Lung (tissue), 11 donors: ENCODE measurements at regions not wholly inside any gene's neighbourhood (a gene's known extent, or its start where the extent isn't known, plus 50 kb on each side); places are given as distances from the start of the nearest gene placed in this dataset.

ENCODE experiments used
- ATAC-seq: fragments of 200-7000 bp; cut with Tn5 transposase; one replicate; pipeline ENCODE4 v1.9.1; 2020; ENCODE audit warnings: moderate number of reproducible peaks; ENCODE audit not compliant: insufficient read depth, low FRiP score
- DNase-seq, 3 donors: peaks; one replicate each; pipeline ENCODE4 v3.0.0-alpha.2; 2013 to 2017
- H3K27ac ChIP-seq, 2 donors: one replicate each; pipeline ENCODE4 v1.5.1; 2013; ENCODE audit warnings: mild to moderate bottlenecking in 2 of 2, moderate library complexity in 2 of 2, control low read depth in 1 of 2, inconsistent platforms in 1 of 2, low read depth in 1 of 2, low read length in 1 of 2
- H3K27me3 ChIP-seq, 3 donors: one replicate each; pipeline ENCODE4 v1.5.1; 2013; ENCODE audit warnings: low read length in 2 of 3; ENCODE audit not compliant: control insufficient read depth in 3 of 3, insufficient read depth in 3 of 3
- H3K36me3 ChIP-seq, 4 donors: one replicate each; pipeline ENCODE4 v1.5.1; 2013; ENCODE audit warnings: low read length in 4 of 4, mild to moderate bottlenecking in 1 of 4, moderate library complexity in 1 of 4; ENCODE audit not compliant: control insufficient read depth in 4 of 4, insufficient read depth in 4 of 4
- H3K4me1 ChIP-seq, 5 donors: one replicate each; pipeline ENCODE4 v1.5.1; 2013; ENCODE audit warnings: low read length in 5 of 5, mild to moderate bottlenecking in 2 of 5, moderate library complexity in 1 of 5; ENCODE audit not compliant: control insufficient read depth in 5 of 5, insufficient read depth in 5 of 5
- H3K4me3 ChIP-seq: one replicate; pipeline ENCODE4 v1.5.1; 2013; ENCODE audit warnings: mild to moderate bottlenecking, control low read depth, moderate library complexity
- H3K9ac ChIP-seq, 2 donors: one replicate each; pipeline ENCODE4 v1.5.1; 2013; ENCODE audit warnings: low read length in 2 of 2, control low read depth in 1 of 2; ENCODE audit not compliant: insufficient read depth in 1 of 2
- H3K9me3 ChIP-seq, 4 donors: one replicate each; pipeline ENCODE4 v1.5.1; 2013; ENCODE audit warnings: low read length in 3 of 4, mild to moderate bottlenecking in 1 of 4, moderate library complexity in 1 of 4; ENCODE audit not compliant: control insufficient read depth in 4 of 4, insufficient read depth in 3 of 4
- CTCF ChIP-seq: IDR thresholded peaks from 2 replicates; pipeline ENCODE4 v1.5.1; 2012; ENCODE audit warnings: mild to moderate bottlenecking; ENCODE audit errors: control extremely low read depth, extremely low read depth
- WGBS, 2 donors: extraction: QIAGEN DNeasy Blood & Tissue Kit; methylation state at CpG; one replicate each; pipeline ENCODE4 v1.1.7; 2013; 5-methylcytosine and 5-hydroxymethylcytosine counted together
- donor health status: control.
- donor health status: control.
- donor health status: Bipolar disorder and iron deficiency.
- donor health status: healthy.
- donor health status: DM: yes; HTN: yes; CAD: no.

- no peaks in the 10 kb centered on the region for H3K36me3 ChIP-seq
- no peak overlapping the region for H3K4me3 ChIP-seq
- peaks cover 0 to 21% (median 3%) of the 10 kb centered on the region in 5 donors for H3K4me1 ChIP-seq
- no peak for DNase-seq
- no peak for TF ChIP-seq CTCF
- no peak for ATAC-seq
- H3K9ac ChIP-seq, result no peak overlapping the region
- H3K9me3 ChIP-seq, result no peaks in the 10 kb centered on the region
- no peak overlapping the region for H3K27ac ChIP-seq
- H3K27me3 ChIP-seq, result no peaks in the 10 kb centered on the region
These were observed 118.1 kb downstream of the CCDC34 start for GRCh38 chr11:27244900-27245299.

- no peak for TF ChIP-seq CTCF
- H3K27ac ChIP-seq, result no peak overlapping the region
- no peak for ATAC-seq
- H3K4me1 ChIP-seq, result peaks cover 0 to 5% (median 1%) of the 10 kb centered on the region in 5 donors
- DNase-seq, result no peak
- WGBS, 2 donors, result 36% methylated on average over 1 of the region's 1 CpG
- H3K4me3 ChIP-seq, result no peak overlapping the region
- no peak overlapping the region for H3K9ac ChIP-seq
- H3K36me3 ChIP-seq, result no peaks in the 10 kb centered on the region
- H3K9me3 ChIP-seq, result no peaks in the 10 kb centered on the region
- no peaks in the 10 kb centered on the region for H3K27me3 ChIP-seq
These were observed 120.4 kb downstream of the CCDC34 start for GRCh38 chr11:27242591-27242990.

- H3K36me3 ChIP-seq, result no peaks in the 10 kb centered on the region
- H3K9me3 ChIP-seq, result no peaks in the 10 kb centered on the region
- H3K27me3 ChIP-seq, result no peaks in the 10 kb centered on the region
- no peak overlapping the region for H3K4me3 ChIP-seq
- H3K9ac ChIP-seq, result no peak overlapping the region
- no peak for TF ChIP-seq CTCF
- H3K4me1 ChIP-seq, result no peaks in the 10 kb centered on the region
- ATAC-seq (no peak), DNase-seq (no peak)
- WGBS, 2 donors, result 55 to 74% methylated on average over 2 of the region's 2 CpGs
- H3K27ac ChIP-seq, result no peak overlapping the region
These were observed 121.5 kb downstream of the CCDC34 start for GRCh38 chr11:27241311-27242122.
